ENCODE measurements at regions not wholly inside any gene's neighbourhood (a gene's known extent, or its start where the extent isn't known, plus 50 kb on each side); places are given as distances from the start of the nearest gene placed in this dataset.

- DNase-seq, result no peak
Measured at GRCh38 chr1:55586771-55587170, 371.6 kb upstream of the USP24 start.

DNA sequence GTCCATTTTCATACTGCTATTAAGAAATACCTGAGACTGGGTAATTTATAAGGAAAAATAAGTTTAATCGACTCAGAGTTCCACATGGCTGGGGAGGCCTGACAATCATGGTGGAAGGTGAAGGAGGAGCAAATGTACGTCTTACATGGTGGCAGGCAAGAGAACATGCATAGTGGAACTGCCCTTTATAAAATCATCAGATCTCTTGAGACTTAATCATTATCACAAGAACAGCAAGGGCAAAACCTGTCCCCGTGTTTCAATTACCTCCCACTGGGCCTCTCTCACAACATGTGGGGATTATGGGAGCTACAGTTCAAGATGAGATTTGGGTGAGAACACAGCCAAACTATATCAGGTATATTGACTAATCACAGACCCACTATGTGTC, 370.2 kb upstream of the USP24 start:
- DNase-seq, result no peak

DNA sequence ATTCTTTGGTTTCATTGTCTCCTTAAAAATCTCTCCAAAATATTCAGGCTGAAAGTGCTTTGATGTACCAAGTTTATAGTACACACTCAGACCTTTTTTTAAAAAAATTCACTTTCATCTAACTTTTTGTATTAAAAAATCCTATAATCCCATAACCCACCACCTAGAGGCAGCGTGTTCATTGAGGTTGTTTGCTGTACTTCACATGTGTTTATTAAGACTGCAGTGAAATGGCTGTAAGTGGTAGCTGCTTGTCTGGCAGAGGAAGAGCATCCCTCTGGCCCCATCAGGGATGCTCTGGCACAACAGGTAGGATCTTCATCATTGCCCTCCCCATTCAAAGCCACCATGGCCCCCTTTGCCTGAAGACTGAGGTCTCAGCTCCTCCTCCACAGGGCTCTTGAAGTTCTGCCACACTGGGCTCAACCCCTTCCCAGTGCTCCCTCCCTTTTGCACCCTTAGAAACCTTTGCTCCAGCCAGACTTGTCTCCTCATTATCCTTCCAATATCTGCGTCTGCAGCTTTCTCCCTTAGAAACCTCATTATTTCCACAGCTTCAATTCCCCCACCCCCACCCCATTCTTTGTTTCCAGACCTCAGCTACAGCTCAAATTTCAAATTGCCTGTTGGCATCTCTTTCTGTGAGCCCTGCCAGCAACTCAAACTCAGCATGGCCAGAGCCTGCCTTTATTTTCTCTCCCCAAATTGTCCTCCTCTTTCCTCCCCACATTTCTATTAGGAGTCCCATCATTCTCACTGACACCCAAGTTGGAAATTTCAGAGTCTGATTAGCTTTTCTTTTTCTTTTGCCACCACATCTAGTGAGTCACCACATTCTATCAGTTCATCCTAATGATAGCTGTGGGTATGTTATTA, 369.6 kb upstream of the USP24 start:
- no peak for DNase-seq

DNA sequence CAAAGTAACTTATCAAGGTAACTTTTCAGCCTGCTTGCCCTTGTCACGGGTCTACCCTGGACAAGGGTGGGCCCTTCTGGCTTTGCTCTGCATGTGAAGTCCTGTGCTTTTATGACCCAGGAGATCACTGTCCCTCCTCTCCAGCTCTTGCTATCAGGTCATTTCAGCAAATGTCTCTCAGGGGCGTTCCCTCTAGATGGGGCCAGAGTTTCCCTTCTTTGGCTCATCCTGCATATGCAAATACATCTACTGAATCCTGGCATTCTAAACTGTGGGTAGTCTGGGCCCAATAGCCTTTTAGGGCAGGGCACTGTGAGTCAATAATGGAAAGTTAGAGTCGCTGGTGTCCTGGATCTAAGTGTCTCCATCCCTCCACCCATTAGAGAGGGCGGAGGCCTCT, 366.9 kb upstream of the USP24 start:
- no peak for DNase-seq

GRCh38 chr1:55580845-55581332, 365.7 kb upstream of the USP24 start:
- DNase-seq, result peak; percentile 88

- DNase-seq, result no peak
Measured at GRCh38 chr1:55579332-55580001, 364.3 kb upstream of the USP24 start.

- no peak for DNase-seq
Measured at GRCh38 chr1:55578646-55579045, 363.5 kb upstream of the USP24 start.

GRCh38 chr1:55575571-55576279, 360.6 kb upstream of the USP24 start:
- DNase-seq, result no peak

DNA sequence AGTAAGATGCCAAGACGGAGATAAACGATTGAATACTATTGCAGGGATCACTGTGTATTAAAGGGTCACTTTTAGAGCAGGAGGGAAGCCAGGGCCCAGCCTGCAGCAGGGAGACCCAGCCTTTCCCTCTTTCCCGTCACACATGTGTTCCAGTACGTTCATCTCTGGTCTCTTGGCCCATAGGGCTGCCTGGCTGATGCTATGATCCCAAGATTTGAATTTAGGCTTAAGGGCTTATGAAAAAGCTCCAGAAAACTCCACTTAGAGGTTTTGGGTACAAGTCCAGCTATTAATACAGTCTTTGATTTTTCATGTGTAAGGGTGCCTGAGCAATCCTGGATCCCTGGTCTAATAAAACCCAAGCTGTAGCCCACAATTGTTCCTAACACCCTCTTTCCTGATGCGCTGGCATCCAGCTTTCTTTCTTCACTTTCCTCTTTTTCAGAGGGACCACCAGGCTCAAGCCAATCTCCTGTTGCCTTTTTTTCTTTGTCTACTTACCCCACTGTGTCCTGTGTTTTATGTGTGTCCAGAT, 359.6 kb upstream of the USP24 start:
- DNase-seq, result no peak

- peak; percentile 86 for DNase-seq
Measured at GRCh38 chr1:55572878-55573734, 357.9 kb upstream of the USP24 start.

DNA sequence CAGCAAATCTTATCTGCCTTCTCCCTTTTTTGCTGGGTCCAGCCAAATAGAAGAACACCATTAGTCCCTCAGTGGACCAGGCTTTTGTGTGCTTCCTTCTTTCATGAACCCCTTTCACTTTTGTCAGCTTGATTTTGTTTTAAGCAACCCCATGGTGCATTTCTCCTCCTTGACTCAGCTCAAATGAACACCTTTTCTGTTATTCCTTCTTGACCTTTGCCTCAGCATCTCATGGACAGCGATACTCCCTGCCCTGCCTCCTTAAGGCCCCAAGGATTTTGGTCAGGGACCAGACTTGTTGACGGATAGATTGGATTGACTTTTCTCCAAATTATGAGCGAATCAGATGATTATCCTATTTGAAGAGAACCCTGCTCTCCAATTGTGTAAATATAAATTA, 356.6 kb upstream of the USP24 start:
- peak; percentile 54 for DNase-seq

DNA sequence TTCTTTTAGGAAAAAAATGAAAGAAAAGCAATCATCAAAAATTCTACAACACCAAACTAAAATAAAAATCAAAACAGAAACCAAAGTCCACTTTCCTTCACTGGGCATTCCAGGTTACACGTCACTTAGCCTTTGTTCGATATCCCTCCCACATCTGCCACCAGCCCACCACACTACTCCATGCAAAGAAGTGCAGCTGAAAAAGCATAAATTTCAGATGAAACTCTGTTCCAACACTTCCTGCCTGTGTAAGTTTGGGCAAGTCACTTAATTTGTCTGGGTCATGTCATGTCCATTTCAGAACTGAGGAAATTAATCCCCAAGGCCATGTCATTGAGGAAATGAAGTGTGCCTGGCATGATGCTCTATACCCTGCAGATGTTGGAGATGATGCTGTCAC, 354.3 kb upstream of the USP24 start:
- DNase-seq, result no peak

GRCh38 chr1:55568732-55569131, 353.6 kb upstream of the USP24 start:
- DNase-seq, result no peak

DNA sequence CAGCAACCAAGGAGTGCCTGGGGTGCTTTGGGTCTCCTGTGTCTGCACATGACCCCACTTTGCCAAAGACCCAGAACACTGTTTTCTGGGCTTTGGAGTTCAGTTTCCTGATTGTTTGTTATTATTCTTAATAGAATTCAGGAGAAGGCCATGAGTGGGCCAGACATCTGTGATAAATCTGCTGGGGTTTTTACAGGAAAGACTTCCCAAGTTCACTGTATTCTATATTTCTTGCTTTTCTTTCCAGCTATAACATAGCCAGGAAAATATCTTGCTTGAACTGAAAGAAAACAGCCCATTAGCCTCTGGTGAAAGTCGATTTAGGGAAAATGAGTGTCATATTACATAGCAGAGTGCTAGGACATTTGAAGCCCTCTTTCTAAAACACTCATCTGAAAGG, 345.1 kb upstream of the USP24 start:
- DNase-seq, result no peak

- DNase-seq, result no peak
Measured at GRCh38 chr1:55559842-55560241, 344.7 kb upstream of the USP24 start.

DNA sequence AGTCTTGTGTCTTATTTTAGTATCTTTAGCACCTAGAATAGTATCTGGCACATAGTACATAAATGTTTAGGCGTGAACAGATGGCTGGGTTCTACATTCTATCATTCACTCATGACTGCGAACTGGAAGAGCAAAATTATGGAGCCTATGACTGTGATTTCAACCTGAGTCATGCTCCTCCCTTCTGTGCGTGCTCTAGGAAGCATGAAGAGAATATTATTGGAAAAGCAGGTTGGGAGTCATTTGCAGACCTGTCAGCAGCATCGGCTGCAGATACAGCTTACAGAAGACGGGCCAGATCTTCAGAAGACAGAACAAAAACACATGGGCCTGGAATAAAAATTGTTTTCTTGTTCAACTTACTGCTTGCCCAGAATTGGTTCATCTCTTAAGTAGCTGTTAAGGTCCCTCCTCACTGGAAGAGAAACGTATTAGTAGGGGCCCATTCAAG, 344.0 kb upstream of the USP24 start:
- no peak for DNase-seq

DNA sequence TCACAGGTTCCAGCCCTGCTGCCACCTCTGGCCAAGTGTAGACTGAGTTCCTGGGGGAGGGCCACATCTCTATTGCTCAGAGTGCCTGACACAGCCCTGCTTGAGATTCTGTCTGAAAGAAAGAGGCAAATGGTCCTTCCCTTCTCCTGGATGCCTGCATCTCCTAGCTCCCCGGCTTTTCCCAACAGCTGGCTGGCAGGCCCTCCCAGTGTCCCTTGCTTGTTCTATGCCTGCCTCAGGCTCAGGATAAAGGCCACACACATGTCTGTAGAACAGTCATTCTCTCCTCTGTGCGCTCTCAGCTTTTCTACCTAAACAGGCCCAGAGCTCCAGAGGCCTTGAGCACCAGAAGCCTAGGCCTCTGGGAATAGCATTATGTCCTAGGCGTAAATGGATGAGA, 343.4 kb upstream of the USP24 start:
- DNase-seq, result no peak

DNA sequence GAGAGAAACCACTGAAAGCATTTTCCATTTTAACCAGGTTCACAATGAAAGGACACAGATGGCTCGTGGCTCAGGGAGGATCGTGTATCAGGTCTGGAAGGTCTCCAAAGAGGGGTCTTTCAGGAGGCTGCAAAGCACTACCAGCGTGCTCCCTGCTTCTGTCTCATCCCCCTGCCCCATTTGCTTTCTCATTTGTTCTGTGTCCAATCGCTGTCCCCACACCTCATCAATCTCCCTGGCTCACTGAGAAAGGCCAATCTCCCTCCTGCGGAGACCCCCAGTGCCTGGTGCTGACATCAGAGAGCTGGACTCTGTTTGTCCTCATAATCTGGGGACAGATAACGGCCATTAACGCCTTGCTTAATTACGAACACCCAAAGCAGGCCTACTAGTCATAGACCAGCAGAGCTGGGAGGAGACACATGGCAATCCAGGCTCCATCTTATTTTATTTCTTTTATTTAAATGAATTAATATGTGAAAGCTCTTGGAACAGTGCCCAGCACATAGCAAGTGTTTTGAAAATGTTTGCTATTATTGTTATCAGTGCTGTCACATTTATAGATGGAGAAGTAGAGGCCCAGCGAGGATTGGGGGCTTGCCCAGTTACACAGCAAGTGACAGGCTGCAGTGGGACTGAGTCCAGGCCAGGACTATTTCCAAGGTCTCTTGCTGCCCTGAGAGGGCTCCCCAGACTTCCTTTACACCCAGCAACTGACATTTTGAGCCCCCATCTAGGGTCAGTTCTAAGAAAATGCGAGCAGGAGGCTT, 341.0 kb upstream of the USP24 start:
- DNase-seq, result no peak

GRCh38 chr1:55554611-55555010, 339.4 kb upstream of the USP24 start:
- DNase-seq, result no peak

DNA sequence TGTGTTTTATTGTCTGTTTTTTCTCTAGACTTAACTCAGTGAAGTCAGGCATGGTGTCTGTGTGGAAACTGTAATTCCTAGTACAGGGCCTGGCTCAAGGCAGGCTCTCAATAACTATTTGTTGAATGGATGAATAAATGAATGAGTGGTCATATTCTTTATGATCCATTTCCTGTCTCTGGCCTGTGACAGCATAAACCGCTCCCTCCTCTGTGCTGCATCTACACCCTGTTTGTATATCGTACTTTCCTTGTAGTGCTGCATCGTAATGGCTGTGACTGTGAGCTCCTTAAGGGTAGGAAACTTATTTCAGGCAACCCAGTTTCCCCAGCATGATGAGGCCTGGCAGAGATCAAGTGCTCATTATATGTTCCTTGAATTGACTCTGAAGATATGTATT, 337.5 kb upstream of the USP24 start:
- no peak for DNase-seq

DNA sequence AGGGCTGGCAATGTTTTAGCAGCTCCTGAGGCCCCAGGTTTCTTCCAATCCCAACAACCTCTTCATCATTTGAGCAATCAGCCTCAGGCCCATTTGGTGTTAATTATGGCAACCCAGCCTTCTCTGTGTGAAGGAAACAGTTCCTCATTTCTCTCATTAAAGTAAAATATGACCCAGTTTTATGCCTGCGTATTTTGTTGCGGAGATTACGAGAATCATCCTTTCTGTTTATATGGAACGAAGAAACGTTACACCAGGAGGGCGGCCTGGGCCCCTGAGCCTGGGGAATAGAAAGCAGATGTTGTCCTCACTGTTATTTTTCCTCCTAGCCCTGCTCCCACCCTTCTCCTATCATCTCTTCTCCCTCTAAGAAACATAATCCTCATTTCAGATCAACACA, 332.2 kb upstream of the USP24 start:
- no peak for DNase-seq

DNA sequence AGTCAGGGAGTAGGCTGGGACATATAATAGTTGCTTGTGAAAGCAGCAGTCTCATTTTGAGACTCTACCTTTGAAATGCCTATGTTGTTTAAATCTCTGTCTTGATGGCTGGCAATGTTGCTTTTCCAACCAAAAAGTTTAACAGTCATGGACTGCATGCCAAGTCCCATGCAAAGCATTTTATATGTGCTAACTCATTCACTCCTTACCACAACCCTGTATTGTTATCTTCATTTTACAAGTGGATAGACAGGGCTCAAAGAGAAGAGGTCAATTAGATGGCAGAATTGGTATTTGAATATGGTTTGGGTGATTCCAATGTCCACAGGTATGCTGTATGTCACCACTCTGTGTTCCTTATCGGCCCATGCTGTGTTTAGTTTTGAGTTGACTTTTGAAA, 331.4 kb upstream of the USP24 start:
- no peak for DNase-seq
